ENCODE measurements at regions not wholly inside any gene's neighbourhood (a gene's known extent, or its start where the extent isn't known, plus 50 kb on each side); places are given as distances from the start of the nearest gene placed in this dataset.
"Not testable (repeated sequence)": the region's sequence is repeated elsewhere in the genome, so short reads cannot be mapped to it uniquely, and the experiment has no call there.

DNA sequence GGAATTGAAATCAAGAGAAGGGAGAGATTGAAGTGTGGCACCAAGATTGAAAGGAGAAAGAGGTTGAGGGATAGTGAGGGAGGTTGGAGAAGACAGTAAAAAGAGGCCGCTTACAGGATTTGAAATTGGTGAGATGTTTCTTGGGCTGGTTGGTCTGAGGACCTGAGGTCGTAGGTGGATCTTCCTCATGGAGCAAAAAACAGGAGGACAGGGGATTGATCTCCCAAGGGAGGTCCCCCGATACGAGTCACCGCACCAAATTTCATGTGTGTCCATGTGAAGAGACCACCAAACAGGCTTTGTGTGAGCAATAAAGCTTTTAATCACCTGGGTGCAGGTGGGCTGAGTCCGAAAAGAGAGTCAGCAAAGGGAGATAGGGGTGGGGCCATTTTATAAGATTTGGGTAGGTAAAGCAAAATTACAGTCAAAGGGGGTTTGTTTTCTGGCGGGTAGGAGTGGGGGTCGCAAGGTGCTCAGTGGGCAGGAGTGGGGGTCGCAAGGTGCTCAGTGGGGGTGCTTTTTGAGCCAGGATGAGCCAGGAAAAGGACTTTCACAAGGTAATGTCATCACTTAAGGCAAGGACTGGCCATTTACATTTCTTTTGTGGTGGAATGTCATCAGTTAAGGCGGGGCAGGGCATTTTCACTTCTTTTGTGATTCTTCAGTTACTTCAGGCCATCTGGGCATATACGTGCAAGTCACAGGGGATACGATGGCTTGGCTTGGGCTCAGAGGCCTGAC is 505.5 kb downstream of the GRIN2A start:
- CTCF ChIA-PET; H3K4me1 Mint-ChIP-seq; H3K9me3 Mint-ChIP-seq (ENCODE audit: low read depth); DNase-seq; intact Hi-C loops (cut with DNase I, micrococcal nuclease); H3K27me3 Mint-ChIP-seq; POLR2A ChIA-PET; ATAC-seq; H3K27ac Mint-ChIP-seq; H3K36me3 Mint-ChIP-seq (ENCODE audit: low read depth); H3K4me3 Mint-ChIP-seq: not testable (repeated sequence)

DNA sequence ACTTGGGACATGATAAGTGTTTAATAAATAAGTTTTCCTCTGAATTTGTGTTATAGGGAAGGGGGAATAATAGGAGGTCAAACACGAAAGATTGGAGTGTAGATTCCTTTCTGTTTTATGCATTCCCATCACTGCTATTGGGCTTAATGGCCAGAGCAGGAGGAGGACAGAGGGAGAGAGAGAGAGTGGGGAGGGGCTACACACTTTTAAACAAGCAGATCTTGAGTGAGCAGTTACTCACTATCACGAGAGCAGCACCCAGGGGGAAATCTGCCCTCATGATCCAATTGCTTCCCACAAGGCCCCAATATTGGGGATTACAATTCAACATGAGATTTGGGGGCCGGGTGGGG is 505.0 kb downstream of the GRIN2A start:
- ChIA-PET POLR2A (no interaction called here), CTCF (no interaction called here)
- H3K4me1 Mint-ChIP-seq, result no peaks in the 10 kb centered on the region
- no peaks in the 10 kb centered on the region for H3K9me3 Mint-ChIP-seq (ENCODE audit: low read depth)
- H3K27ac Mint-ChIP-seq, result no peak overlapping the region
- DNase-seq (no peak), ATAC-seq (no peak)
- H3K27me3 Mint-ChIP-seq, result peaks cover 1% of the 10 kb centered on the region
- H3K4me3 Mint-ChIP-seq, result no peak overlapping the region
- no peaks in the 10 kb centered on the region for H3K36me3 Mint-ChIP-seq (ENCODE audit: low read depth)
- intact Hi-C loops (cut with DNase I, micrococcal nuclease), result no loop called here

DNA sequence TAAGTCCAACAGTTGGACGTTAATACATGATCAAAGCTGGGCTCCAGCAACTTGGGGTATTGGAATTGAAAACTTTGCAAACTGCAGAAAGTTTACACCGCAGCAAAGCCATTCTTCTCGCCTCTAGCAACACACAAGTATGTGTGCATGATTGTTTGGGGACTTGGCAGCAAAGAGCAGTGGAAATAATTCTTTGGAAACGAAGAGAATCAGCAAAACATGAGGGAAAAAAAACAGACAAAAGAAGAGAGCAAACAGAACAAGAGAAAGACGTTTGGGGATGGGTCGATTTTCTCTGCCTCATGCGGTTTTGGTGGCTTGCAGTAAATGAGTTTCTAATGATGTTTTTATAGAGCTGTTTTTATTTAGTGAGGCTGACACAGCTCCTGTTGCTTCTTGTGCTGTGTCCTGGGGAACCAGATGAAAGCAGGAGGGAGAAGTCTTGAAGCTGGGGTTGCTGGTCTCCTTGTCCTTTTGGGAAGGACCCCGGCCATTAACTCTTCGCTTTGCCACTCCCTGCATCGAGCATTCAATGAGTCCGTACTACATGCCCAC is 502.9 kb downstream of the GRIN2A start:
- Mint-ChIP-seq H3K9me3 (ENCODE audit: low read depth) (peaks cover 13% of the 10 kb centered on the region), H3K4me1 (no peaks in the 10 kb centered on the region), H3K36me3 (ENCODE audit: low read depth) (no peaks in the 10 kb centered on the region), H3K4me3 (no peak overlapping the region), H3K27ac (no peak overlapping the region), H3K27me3 (peaks cover 1% of the 10 kb centered on the region)
- ChIA-PET CTCF (no interaction called here), POLR2A (interaction anchor here (0.7 kb wide), 1 partner anchor 27 kb away, joined by 3 read pairs; no protein-coding TSS in a partner anchor)
- ATAC-seq (no peak), DNase-seq (no peak)
- intact Hi-C loops (cut with DNase I, micrococcal nuclease), result no loop called here

DNA sequence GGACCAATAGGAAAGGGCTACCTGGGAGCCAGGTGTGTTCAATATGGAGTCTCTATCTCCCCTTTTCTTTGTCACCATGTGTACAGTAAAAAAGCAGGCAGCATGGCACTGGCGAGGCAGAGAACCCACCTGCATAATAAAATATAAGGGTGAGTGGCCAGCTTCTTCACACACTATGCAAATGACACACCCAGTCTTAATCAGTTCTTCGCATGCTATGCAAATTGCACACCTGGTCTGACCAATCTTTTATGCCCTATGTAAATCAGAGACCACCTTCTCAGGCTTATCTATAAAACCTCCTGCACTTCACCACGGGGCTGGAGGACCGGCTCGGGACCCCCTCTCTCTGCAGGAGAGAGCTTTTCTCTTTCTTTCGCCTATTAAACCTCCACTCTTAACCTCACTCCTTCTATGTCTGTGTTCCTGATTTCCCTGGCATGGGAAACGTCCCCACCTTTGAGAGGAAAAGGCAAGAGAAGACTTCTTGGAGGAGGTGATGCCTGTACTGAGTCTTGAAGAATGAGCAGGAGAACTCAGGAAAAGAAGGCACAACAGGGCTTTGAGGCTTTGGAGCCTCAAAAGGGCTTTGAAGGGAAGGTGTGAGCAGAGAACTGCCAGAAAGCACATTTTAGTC is 502.1 kb downstream of the GRIN2A start:
- Mint-ChIP-seq H3K27me3 (peaks cover 1% of the 10 kb centered on the region), H3K4me3 (no peak overlapping the region), H3K9me3 (ENCODE audit: low read depth) (peaks cover 13% of the 10 kb centered on the region), H3K36me3 (ENCODE audit: low read depth) (no peaks in the 10 kb centered on the region), H3K27ac (no peak overlapping the region), H3K4me1 (no peaks in the 10 kb centered on the region)
- ChIA-PET POLR2A (no interaction called here), CTCF (no interaction called here)
- intact Hi-C loops (cut with DNase I, micrococcal nuclease), result no loop called here
- DNase-seq, result no peak
- no peak for ATAC-seq

DNA sequence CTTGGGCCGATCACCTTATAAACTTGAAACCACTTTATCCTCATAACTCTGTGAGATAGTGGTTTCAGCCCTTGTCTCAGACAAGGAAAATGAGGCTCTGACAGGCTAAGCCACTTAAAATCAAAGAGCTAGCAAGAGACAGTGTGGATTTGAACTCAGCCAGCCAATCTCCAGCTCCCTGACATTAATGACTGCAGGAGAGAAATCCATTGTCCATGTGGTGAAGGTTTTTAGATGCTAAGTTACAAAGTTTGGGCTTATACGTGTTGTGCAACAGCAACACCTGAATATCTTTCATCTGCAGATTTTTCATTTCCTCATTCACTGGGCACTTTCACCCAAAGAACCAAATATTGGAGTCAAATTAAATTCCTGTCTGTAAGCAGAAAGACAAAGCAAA is 501.3 kb downstream of the GRIN2A start:
- Mint-ChIP-seq H3K4me1 (no peaks in the 10 kb centered on the region), H3K27me3 (no peaks in the 10 kb centered on the region), H3K9me3 (ENCODE audit: low read depth) (peaks cover 15% of the 10 kb centered on the region), H3K27ac (no peak overlapping the region), H3K36me3 (ENCODE audit: low read depth) (no peaks in the 10 kb centered on the region), H3K4me3 (no peak overlapping the region)
- ATAC-seq, result no peak
- POLR2A ChIA-PET, result no interaction called here
- intact Hi-C loops (cut with DNase I, micrococcal nuclease), result no loop called here
- no peak for DNase-seq
- CTCF ChIA-PET, result no interaction called here

DNA sequence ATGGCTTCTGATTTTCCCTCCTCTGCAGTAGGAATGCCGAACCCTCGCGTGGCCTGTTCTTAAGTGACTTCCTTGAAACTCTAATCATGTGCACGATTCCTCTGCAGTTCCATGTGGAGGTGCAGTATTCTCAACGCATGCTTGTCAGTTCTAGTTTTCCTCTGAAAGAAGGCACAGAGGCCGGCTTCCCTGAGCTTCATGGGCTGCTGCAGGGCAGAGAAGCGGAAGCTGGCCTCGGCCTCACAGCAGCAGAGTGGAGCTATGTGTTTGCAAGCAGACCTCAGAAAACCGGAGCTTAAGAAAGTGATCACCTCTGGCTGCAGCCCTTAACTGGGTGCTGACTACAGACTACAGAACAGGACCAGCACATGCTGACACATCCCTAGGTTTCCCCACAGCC is 500.7 kb downstream of the GRIN2A start:
- no peaks in the 10 kb centered on the region for H3K36me3 Mint-ChIP-seq (ENCODE audit: low read depth)
- H3K27me3 Mint-ChIP-seq, result no peaks in the 10 kb centered on the region
- ATAC-seq (no peak), DNase-seq (no peak)
- no peak overlapping the region for H3K4me3 Mint-ChIP-seq
- intact Hi-C loops (cut with DNase I, micrococcal nuclease), result no loop called here
- no peaks in the 10 kb centered on the region for H3K4me1 Mint-ChIP-seq
- ChIA-PET POLR2A (no interaction called here), CTCF (no interaction called here)
- H3K9me3 Mint-ChIP-seq (ENCODE audit: low read depth), result peaks cover 15% of the 10 kb centered on the region
- H3K27ac Mint-ChIP-seq, result no peak overlapping the region

DNA sequence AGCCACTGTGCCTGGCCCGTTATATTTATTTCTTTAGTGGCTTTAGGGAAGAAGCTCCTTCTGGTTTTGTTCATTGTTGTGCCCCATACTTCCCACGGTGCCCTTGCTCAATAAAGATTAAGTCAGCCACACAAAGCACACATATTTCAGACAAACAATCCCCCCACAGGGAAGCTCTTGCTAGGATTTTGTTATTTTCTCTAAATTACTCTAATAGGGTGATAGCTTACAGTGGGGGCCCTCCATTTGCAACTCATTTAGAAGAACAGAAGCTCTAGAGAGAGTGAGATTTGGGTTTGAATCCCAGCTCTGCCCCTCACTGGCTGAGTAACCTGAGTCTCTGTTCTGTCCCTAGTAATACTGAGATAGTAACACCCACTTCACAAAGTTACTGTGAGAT is 499.9 kb downstream of the GRIN2A start:
- Mint-ChIP-seq H3K27ac (no peak overlapping the region), H3K9me3 (ENCODE audit: low read depth) (peaks cover 15% of the 10 kb centered on the region), H3K36me3 (ENCODE audit: low read depth) (no peaks in the 10 kb centered on the region), H3K27me3 (no peaks in the 10 kb centered on the region), H3K4me3 (no peak overlapping the region), H3K4me1 (no peaks in the 10 kb centered on the region)
- ATAC-seq (no peak), DNase-seq (no peak)
- intact Hi-C loops (cut with DNase I, micrococcal nuclease), result no loop called here
- CTCF ChIA-PET, result no interaction called here
- POLR2A ChIA-PET, result no interaction called here

DNA sequence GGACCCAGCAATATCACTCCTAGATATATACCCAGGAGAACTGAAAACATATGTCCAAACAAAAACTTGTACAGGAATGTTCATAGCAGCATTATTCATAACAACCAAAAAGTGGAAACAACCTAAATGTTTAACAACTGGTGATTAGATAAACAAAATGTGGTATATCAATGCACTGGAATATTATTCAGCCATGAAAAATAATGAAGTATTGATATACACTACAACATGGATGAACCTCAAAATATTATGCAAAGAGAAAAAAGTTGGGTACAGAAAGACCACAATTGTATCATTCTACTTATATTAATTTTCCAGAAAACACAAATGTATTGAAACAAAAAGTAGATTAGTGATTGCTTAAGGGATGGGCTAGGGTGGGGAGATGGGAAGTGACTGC is 498.6 kb downstream of the GRIN2A start:
- Mint-ChIP-seq H3K9me3 (ENCODE audit: low read depth) (peaks cover 15% of the 10 kb centered on the region), H3K27me3 (no peaks in the 10 kb centered on the region), H3K4me1 (no peaks in the 10 kb centered on the region), H3K27ac (no peak overlapping the region), H3K36me3 (ENCODE audit: low read depth) (no peaks in the 10 kb centered on the region), H3K4me3 (no peak overlapping the region)
- ChIA-PET POLR2A (no interaction called here), CTCF (no interaction called here)
- ATAC-seq (no peak), DNase-seq (no peak)
- intact Hi-C loops (cut with DNase I, micrococcal nuclease), result no loop called here

DNA sequence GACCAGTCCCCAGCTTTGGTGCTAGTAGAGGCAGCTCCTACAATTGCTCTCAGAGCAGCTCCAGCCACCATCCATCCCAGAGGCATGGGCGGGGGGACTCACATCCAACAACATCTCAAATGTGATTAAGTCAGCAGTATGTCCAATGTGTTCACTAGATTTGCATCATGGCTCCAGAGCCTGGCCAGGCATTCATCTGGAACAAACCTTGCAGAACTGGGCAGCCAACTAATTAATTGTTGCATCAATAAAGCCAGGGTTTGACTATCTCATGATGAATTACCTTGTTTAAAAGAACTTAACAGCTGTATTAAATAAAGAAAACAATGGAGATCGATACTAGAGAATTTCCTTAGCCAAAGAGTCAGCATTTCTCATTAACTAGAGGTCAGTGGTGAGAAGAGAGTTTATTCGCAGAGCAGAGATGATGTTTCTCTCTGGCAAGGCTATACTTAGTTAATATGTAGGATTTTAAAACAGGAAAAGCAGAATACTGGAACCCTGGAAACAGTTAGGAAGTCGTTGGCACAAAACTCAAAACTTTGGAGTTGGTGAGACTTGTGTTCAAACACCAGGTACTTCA is 494.4 kb downstream of the GRIN2A start:
- Mint-ChIP-seq H3K4me1 (no peaks in the 10 kb centered on the region), H3K9me3 (ENCODE audit: low read depth) (peaks cover 13% of the 10 kb centered on the region), H3K27ac (no peak overlapping the region), H3K4me3 (no peak overlapping the region), H3K27me3 (no peaks in the 10 kb centered on the region), H3K36me3 (ENCODE audit: low read depth) (no peaks in the 10 kb centered on the region)
- CTCF ChIA-PET, result no interaction called here
- no peak for ATAC-seq
- no peak for DNase-seq
- intact Hi-C loops (cut with DNase I, micrococcal nuclease), result no loop called here
- POLR2A ChIA-PET, result no interaction called here

DNA sequence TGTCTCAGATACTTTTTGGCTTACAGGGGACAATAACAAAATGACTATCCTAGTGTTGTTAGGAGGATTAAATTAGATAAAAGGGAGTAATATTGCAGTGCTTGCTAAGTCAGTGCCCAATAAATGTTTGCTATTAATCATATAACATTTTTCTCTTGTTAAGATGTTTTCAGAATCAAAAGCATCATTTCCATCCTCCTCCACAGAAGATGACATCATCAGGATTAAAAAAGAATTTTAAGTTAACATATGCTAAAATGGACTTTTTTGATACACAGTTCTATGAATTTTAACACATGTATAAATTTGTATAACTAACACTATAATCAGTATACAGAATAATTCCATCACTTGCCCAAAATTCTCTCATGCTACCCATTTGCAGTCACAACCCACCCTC is 492.6 kb downstream of the GRIN2A start:
- Mint-ChIP-seq H3K4me3 (no peak overlapping the region), H3K4me1 (no peaks in the 10 kb centered on the region), H3K9me3 (ENCODE audit: low read depth) (peaks cover 1% of the 10 kb centered on the region), H3K27ac (no peak overlapping the region), H3K27me3 (no peaks in the 10 kb centered on the region), H3K36me3 (ENCODE audit: low read depth) (no peaks in the 10 kb centered on the region)
- DNase-seq, result no peak
- POLR2A ChIA-PET, result no interaction called here
- CTCF ChIA-PET, result interaction anchor here (0.9 to 1.5 kb wide), 2 partner anchors 7 to 40 kb away, joined by 3 read pairs; no protein-coding TSS in a partner anchor
- no peak for ATAC-seq
- intact Hi-C loops (cut with DNase I, micrococcal nuclease), result no loop called here

DNA sequence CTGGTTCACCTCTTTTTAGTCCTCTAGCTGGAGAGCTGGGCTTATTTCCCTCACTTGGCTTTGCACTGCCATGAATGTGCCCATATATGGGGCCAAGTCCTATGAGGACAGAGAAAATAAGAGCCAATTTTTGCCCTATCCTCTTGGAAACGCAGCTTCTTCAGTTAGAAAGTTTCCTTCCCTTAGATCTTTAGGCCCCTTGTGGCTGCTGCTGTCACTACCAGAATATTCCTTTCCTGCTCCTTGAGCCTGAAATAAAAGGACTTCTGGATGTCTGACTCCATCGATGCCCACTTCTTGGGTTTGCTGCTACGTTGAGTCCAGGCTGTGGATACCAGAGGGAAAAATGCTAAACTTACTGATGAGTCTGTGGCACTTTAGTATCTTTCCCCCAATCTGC is 487.1 kb downstream of the GRIN2A start:
- no peak for DNase-seq
- no peaks in the 10 kb centered on the region for H3K36me3 Mint-ChIP-seq (ENCODE audit: low read depth)

More for the DNA sequence above, 487.1 kb downstream of the GRIN2A start:
- ATAC-seq, result no peak
- H3K27ac Mint-ChIP-seq, result no peak overlapping the region
- H3K4me1 Mint-ChIP-seq, result no peaks in the 10 kb centered on the region
- H3K4me3 Mint-ChIP-seq, result no peak overlapping the region
- ChIA-PET CTCF (no interaction called here), POLR2A (interaction anchor here (0.6 kb wide), 1 partner anchor 258 kb away, joined by 3 read pairs; no protein-coding TSS in a partner anchor)
- intact Hi-C loops (cut with DNase I, micrococcal nuclease), result no loop called here
- no peaks in the 10 kb centered on the region for H3K9me3 Mint-ChIP-seq (ENCODE audit: low read depth)
- no peaks in the 10 kb centered on the region for H3K27me3 Mint-ChIP-seq

All from activated CD4-positive, alpha-beta T cell treated with anti-CD3 and anti-CD28 coated beads for 36 hours (primary cell).